Gastrocnemius medialis (tissue), 4 donors: ENCODE measurements at regions not wholly inside any gene's neighbourhood (a gene's known extent, or its start where the extent isn't known, plus 50 kb on each side); places are given as distances from the start of the nearest gene placed in this dataset.

ENCODE experiments used
- ATAC-seq, 2 donors: fragments of 150-250 bp; one replicate each; pipeline ENCODE4 v1.9.1; 2016
- DNase-seq, 2 donors: peaks; one replicate each; pipeline ENCODE4 v3.0.0-alpha.2; 2019
- H3K27ac ChIP-seq, 4 donors: fragments of 200-600 bp; sonication (generic); 1 replicate in 1 of 4; 2 replicates in 3 of 4; pipeline ENCODE4 v1.5.1; 2016 to 2018; ENCODE audit warnings: mild to moderate bottlenecking in 2 of 4, moderate library complexity in 1 of 4
- H3K27me3 ChIP-seq, 3 donors: fragments of 200-600 bp; sonication (generic) in 2 of 3; 1 replicate in 1 of 3; 2 replicates in 2 of 3; pipeline versions ENCODE4 v1.5.1 to v1.6.0; 2016 to 2019; ENCODE audit warnings: mild to moderate bottlenecking in 1 of 3, moderate library complexity in 1 of 3
- H3K36me3 ChIP-seq, 2 donors: fragments of 200-600 bp; sonication (generic) in 1 of 2; one replicate each; pipeline ENCODE4 v1.5.1; 2017 to 2018
- H3K4me1 ChIP-seq, 2 donors: fragments of 200-600 bp; sonication (generic) in 1 of 2; one replicate each; pipeline ENCODE4 v1.5.1; 2016 to 2017; ENCODE audit warnings: mild to moderate bottlenecking in 2 of 2
- H3K4me3 ChIP-seq, 4 donors: fragments of 200-600 bp; sonication (generic) in 3 of 4; 1 replicate in 1 of 4; 2 replicates in 3 of 4; pipeline ENCODE4 v1.5.1; 2016 to 2019; ENCODE audit warnings: mild to moderate bottlenecking in 2 of 4
- H3K9me3 ChIP-seq, 3 donors: fragments of 200-600 bp; sonication (generic) in 2 of 3; 1 replicate in 1 of 3; 2 replicates in 2 of 3; pipeline ENCODE4 v1.5.1; 2016 to 2019
- POLR2A ChIP-seq, 2 donors: fragments of 450-650 bp; IDR thresholded peaks; one replicate each; pipeline ENCODE4 v1.6.1; 2017; ENCODE audit warnings: antibody characterized with exemption in 2 of 2, mild to moderate bottlenecking in 2 of 2, moderate library complexity in 2 of 2
- in situ Hi-C, 4 donors: fragments of 200-750 bp; cut with MboI; loops; one replicate each; pipeline versions ENCODE4 v1.15.0 to v1.8.0; 2017; ENCODE audit warnings: low sequenced_read_pairs in 4 of 4
- intact Hi-C: fragments of 100-400 bp; cut with DNase I; formaldehyde crosslinking; loops from one replicate; pipeline ENCODE4 v1.15.1; 2023; ENCODE audit warnings: low total_unique reads
- TF ChIP-seq, protein P1 (sequence below), 5 experiments: fragments of 450-650 bp in 3 of 5; fragments of 200-600 bp in 2 of 5; sonication (generic) in 2 of 5; IDR thresholded peaks in 4 of 5; conservative IDR thresholded peaks in 1 of 5; 1 replicate in 4 of 5; 2 replicates in 1 of 5; pipeline ENCODE4 v1.5.1; 2016 to 2019; ENCODE audit warnings: antibody characterized with exemption in 5 of 5, mild to moderate bottlenecking in 3 of 5, moderate library complexity in 3 of 5

- no peaks in the 10 kb centered on the region for H3K4me1 ChIP-seq
- no peaks in the 10 kb centered on the region for H3K27me3 ChIP-seq
- no peaks in the 10 kb centered on the region for H3K9me3 ChIP-seq
- ATAC-seq (no peak), DNase-seq (no peak)
- in situ Hi-C loops (no loop called here), intact Hi-C loops (no loop called here)
- no peak overlapping the region for H3K4me3 ChIP-seq
- no peak for TF ChIP-seq POLR2A (IDR thresholded peaks at IDR 0.05)
- TF ChIP-seq, protein P1, sequence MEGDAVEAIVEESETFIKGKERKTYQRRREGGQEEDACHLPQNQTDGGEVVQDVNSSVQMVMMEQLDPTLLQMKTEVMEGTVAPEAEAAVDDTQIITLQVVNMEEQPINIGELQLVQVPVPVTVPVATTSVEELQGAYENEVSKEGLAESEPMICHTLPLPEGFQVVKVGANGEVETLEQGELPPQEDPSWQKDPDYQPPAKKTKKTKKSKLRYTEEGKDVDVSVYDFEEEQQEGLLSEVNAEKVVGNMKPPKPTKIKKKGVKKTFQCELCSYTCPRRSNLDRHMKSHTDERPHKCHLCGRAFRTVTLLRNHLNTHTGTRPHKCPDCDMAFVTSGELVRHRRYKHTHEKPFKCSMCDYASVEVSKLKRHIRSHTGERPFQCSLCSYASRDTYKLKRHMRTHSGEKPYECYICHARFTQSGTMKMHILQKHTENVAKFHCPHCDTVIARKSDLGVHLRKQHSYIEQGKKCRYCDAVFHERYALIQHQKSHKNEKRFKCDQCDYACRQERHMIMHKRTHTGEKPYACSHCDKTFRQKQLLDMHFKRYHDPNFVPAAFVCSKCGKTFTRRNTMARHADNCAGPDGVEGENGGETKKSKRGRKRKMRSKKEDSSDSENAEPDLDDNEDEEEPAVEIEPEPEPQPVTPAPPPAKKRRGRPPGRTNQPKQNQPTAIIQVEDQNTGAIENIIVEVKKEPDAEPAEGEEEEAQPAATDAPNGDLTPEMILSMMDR (IDR thresholded peaks at IDR 0.05 in 4 of 5, conservative IDR thresholded peaks at IDR 0.05 in 1 of 5): peak in 1 of 5 experiments; percentile 8
- H3K27ac ChIP-seq: no peak overlapping the region
- no peaks in the 10 kb centered on the region for H3K36me3 ChIP-seq
Measured at GRCh38 chr5:8340739-8341344, 471.9 kb downstream of the MTRR start.

GRCh38 chr5:8341406-8341805, 472.5 kb downstream of the MTRR start:
- in situ Hi-C loops: no loop called here
- no peak for ATAC-seq

GRCh38 chr5:8347984-8348383, 479.0 kb downstream of the MTRR start:
- intact Hi-C loops (no loop called here), in situ Hi-C loops (no loop called here)
- ATAC-seq (no peak), DNase-seq (no peak)
- H3K4me1 ChIP-seq: no peaks in the 10 kb centered on the region
- H3K36me3 ChIP-seq: no peaks in the 10 kb centered on the region
- H3K27ac ChIP-seq: no peak overlapping the region
- H3K27me3 ChIP-seq: no peaks in the 10 kb centered on the region
- H3K4me3 ChIP-seq: no peak overlapping the region
- no peak for TF ChIP-seq POLR2A (IDR thresholded peaks at IDR 0.05)
- TF ChIP-seq, protein P1 (IDR thresholded peaks at IDR 0.05 in 4 of 5, conservative IDR thresholded peaks at IDR 0.05 in 1 of 5): no peak
- no peaks in the 10 kb centered on the region for H3K9me3 ChIP-seq

More at GRCh38 chr5:8341406-8341805, 472.5 kb downstream of the MTRR start:
- no peaks in the 10 kb centered on the region for H3K9me3 ChIP-seq
- intact Hi-C loops: no loop called here
- H3K36me3 ChIP-seq: no peaks in the 10 kb centered on the region
- no peak overlapping the region for H3K27ac ChIP-seq
- TF ChIP-seq, protein P1 (IDR thresholded peaks at IDR 0.05 in 4 of 5, conservative IDR thresholded peaks at IDR 0.05 in 1 of 5): no peak
- no peak for TF ChIP-seq POLR2A (IDR thresholded peaks at IDR 0.05)
- no peak overlapping the region for H3K4me3 ChIP-seq
- H3K27me3 ChIP-seq: no peaks in the 10 kb centered on the region
- no peaks in the 10 kb centered on the region for H3K4me1 ChIP-seq
- DNase-seq: no peak

- no peaks in the 10 kb centered on the region for H3K4me1 ChIP-seq
- H3K9me3 ChIP-seq: no peaks in the 10 kb centered on the region
- in situ Hi-C loops (no loop called here), intact Hi-C loops (no loop called here)
- H3K4me3 ChIP-seq: no peak overlapping the region
- H3K27me3 ChIP-seq: no peaks in the 10 kb centered on the region
- no peak overlapping the region for H3K27ac ChIP-seq
- TF ChIP-seq, protein P1 (IDR thresholded peaks at IDR 0.05 in 4 of 5, conservative IDR thresholded peaks at IDR 0.05 in 1 of 5): no peak
- TF ChIP-seq POLR2A (IDR thresholded peaks at IDR 0.05): no peak
- H3K36me3 ChIP-seq: no peaks in the 10 kb centered on the region
- DNase-seq (no peak), ATAC-seq (no peak)
Measured at GRCh38 chr5:8349855-8350254, 480.9 kb downstream of the MTRR start.
